NCI-H1930 (cell line): ENCODE measurements at regions not wholly inside any gene's neighbourhood (a gene's known extent, or its start where the extent isn't known, plus 50 kb on each side); places are given as distances from the start of the nearest gene placed in this dataset.
"Not testable (repeated sequence)": the region's sequence is repeated elsewhere in the genome, so short reads cannot be mapped to it uniquely, and the experiment has no call there.

Source experiments
- DNase-seq, 2 experiments: peaks; one replicate each; lab custom pipeline; 2025; lab: John Stamatoyannopoulos, UW

DNA sequence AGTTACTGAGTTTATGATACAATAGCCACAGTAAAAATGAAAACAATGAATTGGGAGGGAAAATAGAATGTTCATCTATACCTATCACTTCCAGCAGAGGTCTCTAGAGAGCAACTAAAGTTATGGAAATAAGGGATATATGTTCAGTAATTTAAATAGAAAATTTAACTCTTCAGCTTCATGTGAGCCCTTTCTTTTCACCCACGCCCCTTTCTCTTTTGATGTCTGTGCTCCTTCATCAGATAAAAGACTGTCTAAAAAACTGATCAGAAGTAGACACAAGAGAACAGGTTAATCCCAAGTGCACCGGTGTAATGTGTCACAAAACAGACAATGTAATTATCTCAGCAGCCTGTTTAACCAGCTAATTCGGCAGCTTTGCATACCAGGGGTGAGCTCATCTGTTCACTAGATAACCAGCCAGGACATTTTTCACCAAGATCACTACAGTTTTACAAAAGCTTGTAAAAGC is 238.5 kb upstream of the ERBB4 start:
- DNase-seq = peak in 1 of 2 experiments; percentile 23

- no peak for DNase-seq
These were observed 235.3 kb upstream of the ERBB4 start for GRCh38 chr2:212773808-212774339.

DNA sequence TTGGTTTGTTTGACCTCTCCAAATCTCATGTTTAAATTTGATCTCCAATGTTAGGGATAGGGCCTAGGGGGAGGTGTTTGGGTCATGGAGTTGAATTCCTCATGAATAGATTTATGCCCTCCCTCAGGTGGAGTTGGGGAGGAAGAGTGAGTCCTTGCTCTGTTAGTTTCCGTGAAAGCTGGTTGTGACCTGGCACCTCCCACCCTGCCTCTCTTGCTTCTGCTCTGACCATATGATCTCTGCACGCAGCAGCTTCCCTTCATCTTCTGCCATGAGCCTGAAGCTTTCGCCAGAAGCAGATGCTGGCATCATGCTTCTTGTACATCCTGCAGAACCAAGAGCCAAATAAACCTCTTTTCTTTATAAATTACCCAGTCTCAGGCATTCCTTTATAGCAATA is 231.6 kb upstream of the ERBB4 start:
- DNase-seq = no peak

DNA sequence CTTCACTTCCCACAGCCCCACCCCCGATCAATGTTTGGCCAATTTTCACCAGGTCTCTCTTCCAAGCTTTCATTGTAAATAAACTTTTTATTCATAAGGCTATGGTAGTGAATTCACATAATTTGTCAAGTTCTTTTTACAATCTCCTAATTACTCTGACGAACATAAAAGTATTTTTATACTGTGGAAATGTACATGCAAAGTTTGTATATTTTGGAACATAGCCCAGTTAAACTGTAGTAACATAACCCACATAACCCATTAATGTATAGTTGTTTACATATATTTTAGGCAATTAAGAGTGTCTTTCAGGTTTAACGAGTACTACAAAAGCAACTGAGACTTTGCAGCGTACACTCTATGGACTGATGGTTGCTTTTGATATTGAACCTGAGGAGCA is 228.3 kb upstream of the ERBB4 start:
- no peak for DNase-seq

- DNase-seq = no peak
These were observed 214.2 kb upstream of the ERBB4 start for GRCh38 chr2:212752730-212753351.

GRCh38 chr2:212745359-212745758 is 206.8 kb upstream of the ERBB4 start:
- no peak for DNase-seq

DNA sequence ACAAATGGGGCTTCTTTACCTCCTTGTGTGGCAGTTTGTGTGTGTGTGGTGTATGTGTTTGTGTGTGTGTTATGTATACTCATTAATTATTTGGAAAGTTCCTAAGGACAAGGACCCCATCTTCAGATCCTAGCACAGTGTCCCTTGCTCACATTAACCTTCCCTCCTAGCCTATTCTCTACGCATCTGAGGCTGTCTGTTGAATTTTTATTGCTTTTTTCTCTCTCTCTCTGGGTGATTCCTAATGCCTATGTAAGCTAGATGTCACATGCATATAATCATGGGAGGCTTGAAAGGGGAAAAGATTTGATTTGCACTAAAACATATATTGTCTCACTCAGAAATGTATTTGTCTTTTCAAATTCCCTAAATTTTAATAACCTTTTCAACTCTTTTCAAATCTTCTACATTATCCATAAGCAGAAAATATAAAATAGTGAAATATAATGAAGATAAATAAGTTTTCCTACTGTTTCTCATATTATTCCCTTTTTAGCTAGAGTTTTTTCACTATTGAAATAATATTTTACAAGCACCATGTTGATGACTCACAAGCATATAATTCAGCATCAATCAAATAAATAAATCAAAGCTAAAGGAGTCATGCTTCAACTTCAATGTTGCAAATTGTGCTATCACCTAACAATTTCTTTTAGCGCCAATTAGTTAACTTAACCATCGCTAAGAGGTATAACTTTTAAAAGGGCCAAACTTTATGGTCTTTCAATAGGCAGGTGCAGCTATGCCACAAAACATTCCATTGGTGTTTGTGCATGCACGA is 199.0 kb upstream of the ERBB4 start:
- no peak for DNase-seq

DNA sequence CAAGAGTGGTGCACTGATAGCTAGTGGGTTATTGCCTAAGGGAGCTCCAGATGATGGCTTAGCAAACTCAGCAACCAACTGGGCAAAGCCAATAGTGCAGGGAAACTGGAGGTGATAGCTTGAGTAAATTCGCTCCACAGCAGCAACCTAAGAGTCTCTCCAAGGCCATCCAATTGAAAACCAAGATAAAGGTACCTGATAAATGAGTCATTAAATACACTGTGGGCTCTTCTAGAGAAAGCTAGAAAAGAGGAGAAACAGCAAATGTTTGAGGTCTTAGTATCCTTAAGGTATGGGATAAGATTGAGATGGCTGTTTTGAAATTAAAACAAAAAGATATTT is 197.8 kb upstream of the ERBB4 start:
- DNase-seq = no peak

GRCh38 chr2:212733273-212733672 is 194.7 kb upstream of the ERBB4 start:
- DNase-seq = no peak

DNA sequence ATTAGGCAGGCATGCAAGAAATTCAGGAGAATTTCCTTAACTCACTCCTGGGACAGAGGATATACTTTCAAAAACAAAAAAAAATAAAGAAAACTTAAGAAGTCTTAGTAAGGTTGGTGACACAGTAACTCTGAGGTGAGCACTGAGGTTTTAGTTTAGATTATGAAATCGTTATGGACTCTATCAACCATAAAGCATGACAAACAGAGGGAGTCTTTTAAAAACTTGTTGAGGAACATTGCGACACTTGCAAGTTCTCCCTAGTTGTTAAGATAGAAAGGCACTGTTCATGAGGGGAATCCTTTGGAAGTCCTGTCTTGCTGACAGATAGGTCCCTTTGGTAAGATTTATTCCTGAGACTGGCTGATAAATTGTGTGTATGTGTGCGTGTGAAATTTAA is 194.3 kb upstream of the ERBB4 start:
- DNase-seq = no peak

- no peak for DNase-seq
These were observed 192.4 kb upstream of the ERBB4 start for GRCh38 chr2:212730994-212731393.

- no peak for DNase-seq
These were observed 190.1 kb upstream of the ERBB4 start for GRCh38 chr2:212728717-212729116.

DNA sequence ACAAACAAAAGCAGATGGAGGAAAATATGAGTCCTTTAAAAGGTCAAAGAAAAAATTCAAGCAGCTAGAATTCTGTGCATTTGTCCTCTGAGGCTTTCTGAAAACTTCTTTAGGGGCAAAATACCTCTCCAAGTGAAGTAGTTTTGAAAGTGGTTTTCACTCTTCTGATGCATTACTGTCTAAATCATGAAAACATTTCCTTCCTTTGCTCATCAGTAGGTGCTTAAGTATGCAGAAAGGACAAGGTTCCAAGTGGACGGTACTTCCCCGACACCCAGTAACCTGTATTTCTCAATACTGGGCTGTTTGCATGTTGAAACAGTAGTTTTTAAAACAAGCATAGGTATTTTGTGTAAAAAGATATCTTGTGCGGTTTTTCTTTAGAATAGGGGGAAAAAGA is 189.1 kb upstream of the ERBB4 start:
- no peak for DNase-seq

- no peak for DNase-seq
These were observed 187.8 kb upstream of the ERBB4 start for GRCh38 chr2:212726403-212726802.

- DNase-seq = no peak
These were observed 186.6 kb upstream of the ERBB4 start for GRCh38 chr2:212725180-212725579.

DNA sequence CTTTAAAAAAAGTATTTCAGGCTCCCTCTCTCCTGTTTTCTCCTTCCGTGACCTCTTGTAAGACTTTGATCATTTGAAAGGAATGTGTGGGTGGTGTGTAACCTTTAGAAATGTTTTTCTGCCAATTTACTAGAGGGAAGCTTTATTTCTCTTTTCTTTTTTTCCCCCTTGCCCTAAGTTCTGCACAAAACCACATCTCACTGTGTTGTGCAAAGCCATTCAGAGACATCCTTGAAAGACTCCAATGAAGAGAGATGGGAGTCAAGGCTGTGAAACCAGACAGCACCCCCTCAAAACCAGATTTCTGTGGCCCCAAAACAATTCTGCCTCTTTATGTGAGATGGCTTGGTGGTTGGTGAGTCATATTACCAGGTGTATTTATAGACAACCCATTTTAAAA is 184.6 kb upstream of the ERBB4 start:
- DNase-seq = no peak

GRCh38 chr2:212722046-212722445 is 183.4 kb upstream of the ERBB4 start:
- DNase-seq = no peak

- DNase-seq = no peak
These were observed 182.4 kb upstream of the ERBB4 start for GRCh38 chr2:212721026-212721451.

- DNase-seq = not testable (repeated sequence)
These were observed 176.8 kb upstream of the ERBB4 start for GRCh38 chr2:212715411-212715810.

DNA sequence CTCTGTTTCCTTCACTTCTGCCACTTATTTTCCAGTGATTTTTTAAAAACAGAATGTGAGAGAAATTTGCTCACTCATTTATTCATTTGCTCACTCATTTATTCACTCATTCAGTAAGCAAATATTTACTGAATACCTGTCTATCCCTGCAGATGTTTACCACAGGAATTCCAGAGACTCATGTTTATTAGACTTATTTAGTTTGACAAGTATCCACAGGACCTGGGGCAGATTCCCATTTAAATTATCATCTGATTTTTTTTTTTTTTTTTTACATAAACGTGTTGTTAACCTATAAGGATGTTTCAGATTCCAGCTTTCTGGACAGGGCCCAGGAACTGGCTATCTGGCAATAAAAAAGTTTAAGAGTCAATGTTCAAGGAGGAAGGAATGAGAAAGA is 175.1 kb upstream of the ERBB4 start:
- DNase-seq = no peak

DNA sequence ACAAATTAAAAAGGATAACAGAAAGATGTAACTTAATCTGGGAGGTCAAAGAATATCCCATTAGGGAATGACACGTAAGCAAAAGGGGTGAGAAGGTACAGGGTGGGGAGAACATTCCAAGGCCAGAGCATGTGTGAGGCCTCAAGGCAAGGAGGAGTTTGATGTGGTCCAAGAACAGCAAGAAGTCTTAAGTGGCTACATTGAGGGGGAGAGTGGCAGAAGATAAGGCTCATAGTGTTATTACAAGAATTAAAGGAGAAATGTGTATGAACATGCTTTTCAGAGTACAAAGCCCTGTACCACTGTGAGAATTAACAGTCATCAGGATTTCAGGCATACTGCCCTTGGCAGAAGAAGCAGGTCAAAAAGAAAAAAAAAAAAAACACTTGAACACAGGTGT is 174.4 kb upstream of the ERBB4 start:
- no peak for DNase-seq

GRCh38 chr2:212712466-212712865 is 173.9 kb upstream of the ERBB4 start:
- DNase-seq = no peak

DNA sequence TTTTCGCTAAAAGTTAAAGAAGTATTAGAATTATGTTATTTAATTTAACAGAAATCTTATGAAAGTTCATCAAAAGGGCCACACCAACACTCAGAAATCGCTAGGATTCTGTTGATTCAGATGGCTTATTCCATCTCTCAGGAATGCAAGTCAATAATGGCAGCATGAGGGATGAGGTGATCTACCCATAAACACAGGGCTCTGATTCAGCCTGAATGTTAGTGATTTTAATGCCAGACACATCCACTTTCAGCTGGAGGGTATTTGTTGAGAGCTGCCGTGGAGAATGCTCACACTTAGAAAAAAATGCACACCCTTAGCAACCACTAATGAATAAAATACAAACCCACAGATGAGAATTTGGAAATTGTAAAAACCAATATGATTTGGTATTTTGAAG is 173.3 kb upstream of the ERBB4 start:
- no peak for DNase-seq

DNA sequence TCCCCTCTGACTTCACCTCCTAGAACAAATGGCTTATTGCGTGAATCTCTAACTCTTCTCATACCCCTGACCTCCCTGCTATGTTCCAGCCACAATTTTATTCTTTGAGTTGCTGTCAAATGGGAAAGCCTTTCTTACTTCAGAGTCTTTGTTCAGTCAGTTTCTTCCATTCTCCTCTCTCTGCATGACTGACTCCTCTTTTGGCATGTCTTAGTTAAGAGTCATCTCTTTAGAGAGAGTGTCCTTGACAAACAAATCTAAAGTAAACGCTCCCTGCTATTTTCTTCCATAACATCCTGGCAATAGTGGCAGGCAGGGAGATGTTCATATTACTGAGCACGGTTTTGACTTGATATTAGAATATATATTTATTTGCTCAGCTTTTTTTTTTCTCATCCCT is 170.7 kb upstream of the ERBB4 start:
- no peak for DNase-seq
